ENCODE measurements at regions not wholly inside any gene's neighbourhood (a gene's known extent, or its start where the extent isn't known, plus 50 kb on each side); places are given as distances from the start of the nearest gene placed in this dataset.

- no CpG with 5 or more reads among the region's 5 CpGs for WGBS, 2 experiments (ENCODE audit: extremely low coverage in 2 of 2, insufficient read length in 1 of 2)
- H2BK5ac ChIP-seq (ENCODE audit: low read depth, low read length, poor library complexity, severe bottlenecking), result no peak overlapping the region
- no peak overlapping the region for H2BK15ac ChIP-seq (ENCODE audit: low read depth, low read length)
- no peak overlapping the region for H3K4me3 ChIP-seq (ENCODE audit: insufficient read depth, low read depth, low read length)
- dilution Hi-C loops (cut with HindIII; ENCODE audit: low sequenced_read_pairs, unreplicated experiment), result no loop called here
- H3K23ac ChIP-seq (ENCODE audit: low read depth, low read length), result no peak overlapping the region
- no peak overlapping the region for H4K91ac ChIP-seq (ENCODE audit: insufficient read depth, low read depth, low read length)
- ATAC-seq (ENCODE audit: low read depth), result no peak
- no peak overlapping the region for H2BK20ac ChIP-seq (ENCODE audit: low read depth, low read length)
- no peak overlapping the region for H3K27ac ChIP-seq (ENCODE audit: insufficient read depth, low read length)
- no peak overlapping the region for H3K4ac ChIP-seq (ENCODE audit: low read depth, low read length)
- H3K4me2 ChIP-seq (ENCODE audit: low read depth, low read length), result no peak overlapping the region
- no peak overlapping the region for H2AK5ac ChIP-seq (ENCODE audit: low read depth, low read length)
- H4K8ac ChIP-seq (ENCODE audit: low read depth in 2 of 2, low read length in 2 of 2), result no peak overlapping the region
- H4K5ac ChIP-seq (ENCODE audit: low read depth, low read length), result no peak overlapping the region
- H3K56ac ChIP-seq (ENCODE audit: extremely low read depth, insufficient read depth, low read length), result no peak overlapping the region
- TF ChIP-seq RFX5 (IDR thresholded peaks at IDR 0.05; ENCODE audit: low read depth, low read length) (no peak), MAFK (IDR thresholded peaks at IDR 0.05; ENCODE audit: low read depth, low read length) (no peak), CTCF (conservative IDR thresholded peaks at IDR 0.05; ENCODE audit: low read depth, low read length) (no peak), CHD1 (IDR thresholded peaks at IDR 0.05; ENCODE audit: low read depth, low read length) (no peak), NFE2L2 (IDR thresholded peaks at IDR 0.05; ENCODE audit: low read depth, low read length) (no peak), CEBPB (IDR thresholded peaks at IDR 0.05; ENCODE audit: low read depth, low read length) (no peak), BHLHE40 (IDR thresholded peaks at IDR 0.05; ENCODE audit: low read depth, low read length) (no peak)
- H3K9me3 ChIP-seq (ENCODE audit: control insufficient read depth, insufficient read depth, low read length), result peaks cover 47% of the 10 kb centered on the region
- H3K27me3 ChIP-seq (ENCODE audit: control insufficient read depth, insufficient read depth, low read length), result no peaks in the 10 kb centered on the region
- in situ Hi-C loops (cut with MboI; ENCODE audit: low sequenced_read_pairs), result no loop called here
- H3K9me1 ChIP-seq (ENCODE audit: insufficient read depth, low read length), result no peaks in the 10 kb centered on the region
- no peak overlapping the region for H2AFZ ChIP-seq (replicated peaks; ENCODE audit: low read length, poor library complexity)
- BruUV-seq (replicated peaks), result no TSS peak
- H3K4me1 ChIP-seq (ENCODE audit: control insufficient read depth, insufficient read depth, low read length), result no peaks in the 10 kb centered on the region
- ChIA-PET CTCF (no interaction called here), POLR2A (ENCODE audit: unreplicated experiment) (no interaction called here)
- no peak overlapping the region for H2BK120ac ChIP-seq (ENCODE audit: low read depth, low read length)
- H4K20me1 ChIP-seq (ENCODE audit: insufficient read depth, low read length), result no peaks in the 10 kb centered on the region
- no peak overlapping the region for H3K18ac ChIP-seq (ENCODE audit: low read depth, low read length)
- no peak overlapping the region for H3K14ac ChIP-seq (replicated peaks; ENCODE audit: low read depth, low read length)
- H3K9ac ChIP-seq (ENCODE audit: low read depth, low read length), result no peak overlapping the region
- intact Hi-C loops (cut with micrococcal nuclease), result no loop called here
- no peak overlapping the region for H2AK9ac ChIP-seq (replicated peaks; ENCODE audit: low read depth, low read length, poor library complexity)
- no peaks in the 10 kb centered on the region for H3K79me1 ChIP-seq (ENCODE audit: low read depth in 1 of 2, low read length in 2 of 2)
- no peaks in the 10 kb centered on the region for H3K36me3 ChIP-seq (ENCODE audit: control insufficient read depth, insufficient read depth, low read length)
- no peak for DNase-seq
Measured at GRCh38 chr22:48015701-48016100, 1253.3 kb downstream of the TBC1D22A start.

Measured in IMR-90 (cell line).